NT2/D1 (cell line): ENCODE measurements at regions not wholly inside any gene's neighbourhood (a gene's known extent, or its start where the extent isn't known, plus 50 kb on each side); places are given as distances from the start of the nearest gene placed in this dataset.

ENCODE experiments used
- SUZ12 ChIP-seq: IDR thresholded peaks from 2 replicates; pipeline ENCODE4 v1.6.1; 2011; ENCODE audit not compliant: insufficient read length, insufficient read depth; ENCODE audit errors: extremely low read depth
- YY1 ChIP-seq: IDR thresholded peaks from 2 replicates; pipeline ENCODE4 v1.6.1; 2011; ENCODE audit not compliant: insufficient read length, insufficient read depth
- ZNF274 ChIP-seq: IDR thresholded peaks from 2 replicates; pipeline ENCODE4 v1.6.1; 2011; ENCODE audit warnings: mild to moderate bottlenecking, low read depth, low read length

DNA sequence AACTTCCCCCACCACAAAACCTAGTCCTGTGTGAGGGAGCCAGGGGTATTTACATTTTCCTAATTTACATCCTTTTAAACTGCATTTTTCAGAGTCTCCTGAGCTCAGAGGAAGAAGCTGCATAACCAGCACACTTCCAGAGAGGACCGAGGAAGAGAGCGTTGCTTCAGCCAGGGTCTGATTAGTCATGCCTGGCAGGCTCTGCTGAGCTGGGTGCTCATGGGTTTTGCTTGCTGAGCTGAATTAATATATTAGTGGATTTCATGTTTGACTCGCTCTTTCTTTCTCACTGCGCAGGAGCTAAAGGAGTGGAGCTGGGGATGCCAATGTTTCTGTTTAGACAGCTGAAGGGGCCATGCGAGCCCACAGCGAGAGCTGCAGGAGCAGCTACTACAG lies 539.3 kb upstream of the B3GAT1 start:
- no peak for TF ChIP-seq ZNF274
- no peak for TF ChIP-seq YY1
- no peak for TF ChIP-seq SUZ12
